ENCODE measurements at regions not wholly inside any gene's neighbourhood (a gene's known extent, or its start where the extent isn't known, plus 50 kb on each side); places are given as distances from the start of the nearest gene placed in this dataset.

DNA sequence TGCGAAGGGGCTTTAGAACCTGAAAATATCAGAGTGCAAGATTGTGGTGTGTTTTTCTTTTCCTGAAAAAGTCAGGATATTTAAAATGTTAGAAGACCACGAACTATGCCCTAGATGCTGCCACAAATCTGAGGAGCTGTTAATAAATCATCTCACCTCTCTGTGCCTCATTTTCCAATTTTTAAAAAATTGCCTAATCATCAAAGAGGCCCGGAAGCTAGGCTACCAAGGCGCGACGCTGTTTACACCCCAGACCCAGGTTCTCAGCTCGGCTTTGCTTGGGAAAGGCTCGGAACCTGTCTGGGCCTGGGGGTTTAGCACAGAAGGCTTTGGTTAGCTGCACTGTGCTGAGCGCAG is 409.6 kb downstream of the BCOR start:
- 0 out of 2 replicates have a peak, but pooled peaks cover 5% of the 10 kb centered on the region for H3K9me3 ChIP-seq (ENCODE audit: insufficient read depth, low read length)
- no peak for TF ChIP-seq SUZ12 (IDR thresholded peaks at IDR 0.05; ENCODE audit: extremely low read depth, insufficient read depth, insufficient read length)
- TF ChIP-seq YY1 (IDR thresholded peaks at IDR 0.05; ENCODE audit: insufficient read depth, insufficient read length): no peak
- no peak for TF ChIP-seq ZNF274 (IDR thresholded peaks at IDR 0.05; ENCODE audit: low read depth, low read length)
- H3K4me3 ChIP-seq (ENCODE audit: insufficient read length, low read depth): peak overlapping the region; percentile 47

DNA sequence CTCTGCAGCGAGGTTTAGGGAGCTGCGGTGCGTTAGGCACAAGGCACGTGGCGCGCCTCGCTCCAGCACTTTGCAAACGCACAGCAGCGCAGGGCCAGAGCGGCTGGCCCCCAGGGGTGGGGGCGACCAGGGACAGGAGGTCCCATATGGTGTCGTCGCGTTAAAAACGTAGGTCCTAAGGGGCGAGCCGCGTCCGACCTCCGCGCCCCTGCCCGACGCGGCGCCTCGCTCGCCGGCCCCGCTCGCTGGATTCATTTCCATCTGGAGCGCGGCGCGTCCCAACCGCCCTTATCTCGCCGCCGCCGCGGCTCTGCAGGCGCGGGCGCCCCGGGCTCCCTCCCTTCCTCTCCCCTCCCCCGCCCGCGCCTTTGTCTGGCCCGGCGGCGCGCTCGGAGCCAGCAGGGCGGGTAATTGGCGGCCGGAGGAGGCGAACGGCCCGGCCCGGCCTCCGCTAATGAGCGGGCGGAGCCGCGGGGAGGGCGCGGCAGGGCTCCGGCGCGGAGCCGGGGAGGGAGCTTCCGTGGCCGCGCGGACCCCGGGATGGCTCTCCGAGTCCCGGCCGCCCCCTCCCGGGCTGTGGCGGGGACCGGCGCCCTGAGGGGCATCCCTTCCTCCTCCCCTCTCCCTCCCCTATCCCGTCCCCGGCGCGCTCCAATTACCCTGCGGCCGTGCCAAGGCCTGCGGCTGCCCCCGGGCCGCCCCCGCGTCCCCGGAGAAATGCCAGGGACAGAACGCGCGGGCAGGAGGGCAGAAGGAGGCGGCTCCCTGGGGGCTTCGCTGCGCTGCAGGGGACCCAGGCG is 409.0 kb downstream of the BCOR start:
- H3K4me3 ChIP-seq (ENCODE audit: insufficient read length, low read depth): peak overlapping the region; percentile 47
- H3K9me3 ChIP-seq (ENCODE audit: insufficient read depth, low read length): no peaks in the 10 kb centered on the region
- H3K27me3 ChIP-seq (ENCODE audit: insufficient read depth, insufficient read length): peaks cover 7% of the 10 kb centered on the region
- TF ChIP-seq SUZ12 (IDR thresholded peaks at IDR 0.05; ENCODE audit: extremely low read depth, insufficient read depth, insufficient read length): no peak
- TF ChIP-seq YY1 (IDR thresholded peaks at IDR 0.05; ENCODE audit: insufficient read depth, insufficient read length): no peak
- TF ChIP-seq ZNF274 (IDR thresholded peaks at IDR 0.05; ENCODE audit: low read depth, low read length): no peak
- peaks cover 14% of the 10 kb centered on the region for H3K4me1 ChIP-seq (ENCODE audit: insufficient read depth, insufficient read length)
- no peaks in the 10 kb centered on the region for H3K36me3 ChIP-seq (ENCODE audit: insufficient read depth, insufficient read length, low read length)
- H3K9ac ChIP-seq (ENCODE audit: insufficient read length, low read depth): peak overlapping the region; percentile 83
- peak; percentile 60 for DNase-seq (ENCODE audit: low read depth, low spot score)

More for the DNA sequence above, 409.6 kb downstream of the BCOR start:
- peak overlapping the region; percentile 83 for H3K9ac ChIP-seq (ENCODE audit: insufficient read length, low read depth)
- H3K4me1 ChIP-seq (ENCODE audit: insufficient read depth, insufficient read length): peaks cover 14% of the 10 kb centered on the region
- H3K27me3 ChIP-seq (ENCODE audit: insufficient read depth, insufficient read length): peaks cover 7% of the 10 kb centered on the region
- no peak for DNase-seq (ENCODE audit: low read depth, low spot score)
- H3K36me3 ChIP-seq (ENCODE audit: insufficient read depth, insufficient read length, low read length): no peaks in the 10 kb centered on the region

DNA sequence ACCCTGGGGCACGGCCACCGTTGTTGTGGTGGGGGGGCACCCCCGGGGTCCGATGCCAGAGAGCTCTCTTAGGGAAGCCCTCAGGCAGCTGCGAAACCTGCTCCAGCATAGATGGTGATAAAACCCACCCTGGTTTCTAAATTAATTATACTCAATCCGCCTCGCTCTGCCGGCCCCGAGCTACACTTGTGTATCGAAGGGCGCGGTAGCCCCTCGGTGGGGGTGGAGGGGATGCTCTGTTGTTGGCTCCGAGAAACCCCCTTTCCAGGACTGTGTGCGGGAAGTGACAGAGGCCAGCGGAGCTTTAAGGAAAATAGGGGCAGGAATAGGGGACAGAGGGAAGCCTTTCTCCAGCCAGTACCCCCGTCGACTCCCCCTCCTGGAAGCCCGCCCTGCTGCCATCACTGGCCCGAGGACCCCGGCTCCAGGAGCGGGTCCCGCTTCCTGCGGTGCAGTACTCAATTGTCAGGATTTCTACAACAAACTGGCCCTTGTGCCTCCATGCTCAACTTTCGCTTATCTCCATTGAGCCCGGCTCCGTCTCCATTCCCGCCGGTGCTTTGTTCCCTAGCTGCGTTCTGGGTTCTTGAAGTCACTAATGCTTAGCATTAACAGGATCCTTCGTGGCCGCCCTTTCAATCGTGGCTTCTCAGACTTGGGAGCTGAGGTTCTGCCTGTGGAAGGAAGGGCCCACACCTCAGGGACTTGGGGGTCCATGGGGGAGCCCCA is 408.2 kb downstream of the BCOR start:
- H3K9ac ChIP-seq (ENCODE audit: insufficient read length, low read depth): peak overlapping the region; percentile 80
- peaks cover 16% of the 10 kb centered on the region for H3K4me1 ChIP-seq (ENCODE audit: insufficient read depth, insufficient read length)
- peak; percentile 30 for DNase-seq (ENCODE audit: low read depth, low spot score)

DNA sequence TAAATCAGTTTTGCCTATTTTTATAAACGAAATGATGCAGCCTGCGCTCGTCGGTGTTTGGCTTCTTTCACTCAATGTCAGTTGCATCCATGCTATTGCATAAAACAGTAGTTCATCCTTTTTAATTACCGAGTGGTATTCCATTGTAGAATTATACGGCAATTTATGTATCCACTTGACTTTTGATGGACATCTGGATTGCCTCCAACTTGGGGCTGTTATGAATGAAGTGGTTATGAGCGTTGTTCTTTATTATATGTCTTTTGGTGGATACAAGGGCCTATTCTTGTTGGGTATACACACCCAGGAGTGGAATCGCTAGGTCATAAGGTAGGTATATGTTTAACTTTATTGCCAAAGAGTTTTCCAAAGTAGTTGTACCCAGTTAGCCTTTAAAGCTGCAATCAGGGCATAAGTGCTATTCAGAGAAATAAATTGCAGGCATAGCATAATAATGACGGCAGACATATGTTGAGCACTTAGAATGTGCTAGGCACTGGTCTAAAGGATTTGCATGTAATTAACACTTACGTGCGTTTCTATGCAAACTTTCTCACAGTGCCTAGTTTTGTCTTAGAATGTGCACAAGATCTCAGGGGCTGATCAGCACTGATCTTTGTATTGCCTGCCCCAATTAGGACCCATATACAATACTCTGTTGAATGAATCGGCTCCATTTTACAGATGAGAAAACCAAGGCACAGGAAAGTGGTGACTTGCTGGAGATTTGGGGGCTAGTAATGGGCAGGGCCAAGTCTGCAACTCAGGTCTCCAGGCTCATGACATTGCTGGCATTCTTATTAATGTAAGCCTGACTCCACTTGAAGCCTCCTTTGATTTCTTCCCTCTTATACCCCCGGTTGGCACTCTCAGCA is 407.0 kb downstream of the BCOR start:
- peaks cover 16% of the 10 kb centered on the region for H3K4me1 ChIP-seq (ENCODE audit: insufficient read depth, insufficient read length)
- H3K36me3 ChIP-seq (ENCODE audit: insufficient read depth, insufficient read length, low read length): no peaks in the 10 kb centered on the region
- no peak for DNase-seq (ENCODE audit: low read depth, low spot score)
- TF ChIP-seq YY1 (IDR thresholded peaks at IDR 0.05; ENCODE audit: insufficient read depth, insufficient read length) (no peak), SUZ12 (IDR thresholded peaks at IDR 0.05; ENCODE audit: extremely low read depth, insufficient read depth, insufficient read length) (no peak), ZNF274 (IDR thresholded peaks at IDR 0.05; ENCODE audit: low read depth, low read length) (no peak)
- peaks cover 7% of the 10 kb centered on the region for H3K27me3 ChIP-seq (ENCODE audit: insufficient read depth, insufficient read length)
- no peak overlapping the region for H3K9ac ChIP-seq (ENCODE audit: insufficient read length, low read depth)
- no peak overlapping the region for H3K4me3 ChIP-seq (ENCODE audit: insufficient read length, low read depth)
- H3K9me3 ChIP-seq (ENCODE audit: insufficient read depth, low read length): no peaks in the 10 kb centered on the region; the same call in 1 of the 2 replicates

More for the DNA sequence above, 408.2 kb downstream of the BCOR start:
- TF ChIP-seq ZNF274 (IDR thresholded peaks at IDR 0.05; ENCODE audit: low read depth, low read length) (no peak), SUZ12 (IDR thresholded peaks at IDR 0.05; ENCODE audit: extremely low read depth, insufficient read depth, insufficient read length) (no peak), YY1 (IDR thresholded peaks at IDR 0.05; ENCODE audit: insufficient read depth, insufficient read length) (no peak)
- Histone ChIP-seq H3K36me3 (ENCODE audit: insufficient read depth, insufficient read length, low read length) (no peaks in the 10 kb centered on the region), H3K27me3 (ENCODE audit: insufficient read depth, insufficient read length) (peaks cover 7% of the 10 kb centered on the region), H3K4me3 (ENCODE audit: insufficient read length, low read depth) (peak overlapping the region; percentile 47), H3K9me3 (ENCODE audit: insufficient read depth, low read length) (no peaks in the 10 kb centered on the region)

DNA sequence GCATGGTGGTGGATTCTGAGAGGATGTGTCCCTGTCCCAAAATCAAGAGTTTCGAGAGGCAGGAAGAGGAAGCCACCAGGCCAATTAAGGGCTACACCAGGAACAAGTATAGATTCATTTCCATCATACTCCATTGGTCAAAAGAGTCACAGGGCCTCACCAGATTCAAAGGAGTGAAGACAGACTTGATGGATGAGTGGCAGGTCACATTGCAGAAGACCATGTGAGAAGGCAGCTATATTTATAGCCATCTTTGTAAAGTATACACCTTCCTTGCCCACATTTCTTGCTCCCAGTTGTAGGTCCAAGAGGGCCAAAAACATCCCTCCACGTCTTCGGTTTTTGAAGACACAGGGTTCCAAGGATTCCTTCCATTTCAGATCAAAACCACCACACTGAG is 406.0 kb downstream of the BCOR start:
- Histone ChIP-seq H3K4me1 (ENCODE audit: insufficient read depth, insufficient read length) (peaks cover 12% of the 10 kb centered on the region), H3K36me3 (ENCODE audit: insufficient read depth, insufficient read length, low read length) (no peaks in the 10 kb centered on the region), H3K9me3 (ENCODE audit: insufficient read depth, low read length) (peaks cover 8% of the 10 kb centered on the region), H3K9ac (ENCODE audit: insufficient read length, low read depth) (no peak overlapping the region), H3K27me3 (ENCODE audit: insufficient read depth, insufficient read length) (peaks cover 7% of the 10 kb centered on the region), H3K4me3 (ENCODE audit: insufficient read length, low read depth) (no peak overlapping the region)
- no peak for DNase-seq (ENCODE audit: low read depth, low spot score)
- TF ChIP-seq SUZ12 (IDR thresholded peaks at IDR 0.05; ENCODE audit: extremely low read depth, insufficient read depth, insufficient read length) (no peak), YY1 (IDR thresholded peaks at IDR 0.05; ENCODE audit: insufficient read depth, insufficient read length) (no peak), ZNF274 (IDR thresholded peaks at IDR 0.05; ENCODE audit: low read depth, low read length) (no peak)

DNA sequence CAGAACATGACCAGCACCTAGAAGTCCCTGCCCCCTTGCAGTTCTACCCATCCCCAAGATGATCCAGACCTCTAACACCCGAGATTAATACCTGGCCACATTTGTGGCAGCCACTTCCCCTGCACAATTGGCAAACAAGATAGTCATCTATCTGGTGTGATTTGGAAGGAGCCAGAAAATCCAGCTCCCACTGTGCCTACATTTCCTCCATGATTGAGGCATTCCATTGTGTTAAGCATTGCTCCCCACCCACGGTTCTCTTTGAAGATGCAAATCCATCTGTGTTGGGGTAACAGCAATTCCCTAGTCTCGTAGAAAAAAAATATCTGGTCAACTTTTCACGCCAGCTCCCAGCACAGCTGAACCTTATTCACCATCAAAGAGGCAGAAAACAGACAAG is 405.0 kb downstream of the BCOR start:
- peaks cover 7% of the 10 kb centered on the region for H3K27me3 ChIP-seq (ENCODE audit: insufficient read depth, insufficient read length)
- H3K9me3 ChIP-seq (ENCODE audit: insufficient read depth, low read length): peaks cover 13% of the 10 kb centered on the region
- no peak for TF ChIP-seq SUZ12 (IDR thresholded peaks at IDR 0.05; ENCODE audit: extremely low read depth, insufficient read depth, insufficient read length)
- TF ChIP-seq ZNF274 (IDR thresholded peaks at IDR 0.05; ENCODE audit: low read depth, low read length): no peak
- no peak for TF ChIP-seq YY1 (IDR thresholded peaks at IDR 0.05; ENCODE audit: insufficient read depth, insufficient read length)
- no peak overlapping the region for H3K4me3 ChIP-seq (ENCODE audit: insufficient read length, low read depth)
- H3K9ac ChIP-seq (ENCODE audit: insufficient read length, low read depth): no peak overlapping the region
- no peaks in the 10 kb centered on the region for H3K36me3 ChIP-seq (ENCODE audit: insufficient read depth, insufficient read length, low read length)
- no peak for DNase-seq (ENCODE audit: low read depth, low spot score)
- H3K4me1 ChIP-seq (ENCODE audit: insufficient read depth, insufficient read length): peaks cover 3% of the 10 kb centered on the region

All from NT2/D1 (cell line).